Glutamatergic neuron (in vitro differentiated cells): ENCODE measurements at regions not wholly inside any gene's neighbourhood (a gene's known extent, or its start where the extent isn't known, plus 50 kb on each side); places are given as distances from the start of the nearest gene placed in this dataset.

ENCODE experiments used
- DNase-seq: peaks from one replicate; pipeline ENCODE4 v3.0.0; 2022
- H3K27ac Mint-ChIP-seq: one replicate; pipeline ENCODE4 v1.8.0; 2020; ENCODE audit warnings: mild to moderate bottlenecking, mixed read lengths, inconsistent platforms; ENCODE audit not compliant: unreplicated experiment
- H3K27me3 Mint-ChIP-seq: one replicate; pipeline ENCODE4 v1.8.0; 2020; ENCODE audit warnings: mild to moderate bottlenecking, moderate library complexity, mixed read lengths, inconsistent platforms; ENCODE audit not compliant: unreplicated experiment
- H3K36me3 Mint-ChIP-seq: one replicate; pipeline ENCODE4 v1.8.0; 2020; ENCODE audit warnings: mild to moderate bottlenecking, mixed read lengths, inconsistent platforms; ENCODE audit not compliant: unreplicated experiment
- H3K4me1 Mint-ChIP-seq: one replicate; pipeline ENCODE4 v1.8.0; 2020; ENCODE audit warnings: mild to moderate bottlenecking, low read depth, mixed read lengths, inconsistent platforms; ENCODE audit not compliant: unreplicated experiment
- H3K4me3 Mint-ChIP-seq: one replicate; pipeline ENCODE4 v1.8.0; 2020; ENCODE audit warnings: mild to moderate bottlenecking, mixed read lengths, inconsistent platforms; ENCODE audit not compliant: unreplicated experiment
- H3K9me3 Mint-ChIP-seq: one replicate; pipeline ENCODE4 v1.8.0; 2020; ENCODE audit warnings: mild to moderate bottlenecking, moderate library complexity, mixed read lengths, inconsistent platforms; ENCODE audit not compliant: unreplicated experiment
- CTCF ChIP-seq: fragments of 200-600 bp; sonication (generic); IDR thresholded peaks from one replicate; pipeline ENCODE4 v1.5.0; 2021; ENCODE audit not compliant: partially characterized antibody, unreplicated experiment

GRCh38 chr10:108850138-108850854 is 1073.0 kb downstream of the XPNPEP1 start:
- Mint-ChIP-seq H3K4me3 (no peak overlapping the region), H3K27me3 (no peaks in the 10 kb centered on the region), H3K4me1 (no peaks in the 10 kb centered on the region), H3K36me3 (no peaks in the 10 kb centered on the region), H3K27ac (no peak overlapping the region), H3K9me3 (no peaks in the 10 kb centered on the region)
- no peak for TF ChIP-seq CTCF
- DNase-seq: no peak

DNA sequence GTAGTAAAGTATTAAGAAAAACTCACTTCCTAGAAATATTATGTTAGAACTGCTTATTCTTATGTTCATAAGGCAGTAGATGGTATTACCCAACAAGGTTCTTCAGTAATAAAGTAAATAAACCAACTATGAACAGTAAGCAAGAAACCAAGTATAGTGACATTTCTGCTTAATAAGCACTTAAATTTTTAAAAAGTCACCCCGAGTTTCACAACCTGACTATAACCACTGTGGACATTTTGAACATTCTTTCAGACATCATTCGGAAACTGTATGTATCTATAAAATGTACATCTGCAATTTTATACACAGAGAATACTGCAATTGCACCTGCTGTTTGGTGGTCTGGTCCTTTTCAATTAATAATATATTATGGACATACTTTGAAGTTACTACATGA is 1073.6 kb downstream of the XPNPEP1 start:
- no peak for TF ChIP-seq CTCF

GRCh38 chr10:108849186-108849585 is 1074.1 kb downstream of the XPNPEP1 start:
- Mint-ChIP-seq H3K4me1 (no peaks in the 10 kb centered on the region), H3K36me3 (no peaks in the 10 kb centered on the region), H3K9me3 (no peaks in the 10 kb centered on the region), H3K4me3 (no peak overlapping the region), H3K27me3 (no peaks in the 10 kb centered on the region), H3K27ac (no peak overlapping the region)
- TF ChIP-seq CTCF: no peak
- DNase-seq: no peak

More for the DNA sequence above, 1073.6 kb downstream of the XPNPEP1 start:
- H3K27me3 Mint-ChIP-seq: no peaks in the 10 kb centered on the region
- H3K9me3 Mint-ChIP-seq: no peaks in the 10 kb centered on the region
- no peak overlapping the region for H3K27ac Mint-ChIP-seq
- no peak for DNase-seq
- H3K36me3 Mint-ChIP-seq: no peaks in the 10 kb centered on the region
- no peak overlapping the region for H3K4me3 Mint-ChIP-seq
- H3K4me1 Mint-ChIP-seq: no peaks in the 10 kb centered on the region

DNA sequence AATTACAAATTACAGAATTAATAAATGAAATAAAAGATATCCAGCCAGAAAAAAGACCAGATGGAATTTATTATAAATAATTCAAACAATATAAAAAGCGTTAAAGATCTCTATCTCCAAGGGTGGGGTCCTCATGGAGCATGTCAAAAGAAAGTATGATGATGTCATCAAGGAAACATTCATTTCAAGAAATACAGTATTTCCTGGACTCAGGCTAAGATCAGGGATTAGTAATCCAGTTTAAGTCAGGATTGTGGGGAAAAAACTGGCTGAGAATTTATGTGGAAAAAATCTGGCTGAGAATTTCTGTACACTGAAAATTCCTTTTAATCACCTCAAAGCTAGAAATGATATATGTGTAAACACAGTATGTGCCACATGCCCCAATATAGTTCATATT is 1075.3 kb downstream of the XPNPEP1 start:
- Mint-ChIP-seq H3K27me3 (no peaks in the 10 kb centered on the region), H3K9me3 (no peaks in the 10 kb centered on the region), H3K36me3 (no peaks in the 10 kb centered on the region), H3K27ac (no peak overlapping the region), H3K4me1 (no peaks in the 10 kb centered on the region), H3K4me3 (no peak overlapping the region)
- TF ChIP-seq CTCF: no peak
- DNase-seq: no peak

GRCh38 chr10:108840944-108841343 is 1082.4 kb downstream of the XPNPEP1 start:
- TF ChIP-seq CTCF: no peak
- no peak overlapping the region for H3K4me3 Mint-ChIP-seq
- H3K27me3 Mint-ChIP-seq: no peaks in the 10 kb centered on the region
- no peaks in the 10 kb centered on the region for H3K36me3 Mint-ChIP-seq
- no peaks in the 10 kb centered on the region for H3K9me3 Mint-ChIP-seq
- no peak for DNase-seq
- no peak overlapping the region for H3K27ac Mint-ChIP-seq
- no peaks in the 10 kb centered on the region for H3K4me1 Mint-ChIP-seq
